ENCODE measurements at regions not wholly inside any gene's neighbourhood (a gene's known extent, or its start where the extent isn't known, plus 50 kb on each side); places are given as distances from the start of the nearest gene placed in this dataset.

DNA sequence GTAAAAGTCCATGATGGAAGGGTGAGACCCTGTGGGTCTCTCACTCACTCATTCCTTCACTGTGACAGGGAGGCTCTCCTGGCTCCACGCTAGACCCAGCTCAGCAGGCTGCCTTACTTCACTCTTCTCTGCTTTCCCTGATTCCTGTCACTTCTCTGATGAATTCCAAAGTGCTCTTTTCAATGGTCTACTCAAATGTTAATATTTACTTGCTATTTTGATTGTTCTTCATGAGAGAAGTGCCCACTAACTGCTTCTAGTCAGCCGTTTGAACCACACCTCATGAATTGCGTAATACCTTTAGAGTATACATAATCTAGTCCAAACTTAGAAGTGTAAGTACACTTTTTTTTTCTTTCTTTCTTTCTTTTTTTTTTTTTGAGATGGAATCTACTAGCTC lies 1350.2 kb upstream of the RAG2 start (continued):
- TF ChIP-seq, protein P1, sequence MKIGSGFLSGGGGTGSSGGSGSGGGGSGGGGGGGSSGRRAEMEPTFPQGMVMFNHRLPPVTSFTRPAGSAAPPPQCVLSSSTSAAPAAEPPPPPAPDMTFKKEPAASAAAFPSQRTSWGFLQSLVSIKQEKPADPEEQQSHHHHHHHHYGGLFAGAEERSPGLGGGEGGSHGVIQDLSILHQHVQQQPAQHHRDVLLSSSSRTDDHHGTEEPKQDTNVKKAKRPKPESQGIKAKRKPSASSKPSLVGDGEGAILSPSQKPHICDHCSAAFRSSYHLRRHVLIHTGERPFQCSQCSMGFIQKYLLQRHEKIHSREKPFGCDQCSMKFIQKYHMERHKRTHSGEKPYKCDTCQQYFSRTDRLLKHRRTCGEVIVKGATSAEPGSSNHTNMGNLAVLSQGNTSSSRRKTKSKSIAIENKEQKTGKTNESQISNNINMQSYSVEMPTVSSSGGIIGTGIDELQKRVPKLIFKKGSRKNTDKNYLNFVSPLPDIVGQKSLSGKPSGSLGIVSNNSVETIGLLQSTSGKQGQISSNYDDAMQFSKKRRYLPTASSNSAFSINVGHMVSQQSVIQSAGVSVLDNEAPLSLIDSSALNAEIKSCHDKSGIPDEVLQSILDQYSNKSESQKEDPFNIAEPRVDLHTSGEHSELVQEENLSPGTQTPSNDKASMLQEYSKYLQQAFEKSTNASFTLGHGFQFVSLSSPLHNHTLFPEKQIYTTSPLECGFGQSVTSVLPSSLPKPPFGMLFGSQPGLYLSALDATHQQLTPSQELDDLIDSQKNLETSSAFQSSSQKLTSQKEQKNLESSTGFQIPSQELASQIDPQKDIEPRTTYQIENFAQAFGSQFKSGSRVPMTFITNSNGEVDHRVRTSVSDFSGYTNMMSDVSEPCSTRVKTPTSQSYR (CRISPR knock-in tag; IDR thresholded peaks at IDR 0.05) = no peak
- TF ChIP-seq OVOL2 (CRISPR knock-in tag; IDR thresholded peaks at IDR 0.05; ENCODE audit: borderline replicate concordance) = no peak
- TF ChIP-seq SMAD4 (CRISPR knock-in tag; IDR thresholded peaks at IDR 0.05) = no peak
- TF ChIP-seq, protein P2, sequence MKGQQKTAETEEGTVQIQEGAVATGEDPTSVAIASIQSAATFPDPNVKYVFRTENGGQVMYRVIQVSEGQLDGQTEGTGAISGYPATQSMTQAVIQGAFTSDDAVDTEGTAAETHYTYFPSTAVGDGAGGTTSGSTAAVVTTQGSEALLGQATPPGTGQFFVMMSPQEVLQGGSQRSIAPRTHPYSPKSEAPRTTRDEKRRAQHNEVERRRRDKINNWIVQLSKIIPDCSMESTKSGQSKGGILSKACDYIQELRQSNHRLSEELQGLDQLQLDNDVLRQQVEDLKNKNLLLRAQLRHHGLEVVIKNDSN (CRISPR knock-in tag; IDR thresholded peaks at IDR 0.05) = no peak
- no peak for TF ChIP-seq ZNF396 (CRISPR knock-in tag; IDR thresholded peaks at IDR 0.05; ENCODE audit: borderline replicate concordance)
- TF ChIP-seq, protein P3, sequence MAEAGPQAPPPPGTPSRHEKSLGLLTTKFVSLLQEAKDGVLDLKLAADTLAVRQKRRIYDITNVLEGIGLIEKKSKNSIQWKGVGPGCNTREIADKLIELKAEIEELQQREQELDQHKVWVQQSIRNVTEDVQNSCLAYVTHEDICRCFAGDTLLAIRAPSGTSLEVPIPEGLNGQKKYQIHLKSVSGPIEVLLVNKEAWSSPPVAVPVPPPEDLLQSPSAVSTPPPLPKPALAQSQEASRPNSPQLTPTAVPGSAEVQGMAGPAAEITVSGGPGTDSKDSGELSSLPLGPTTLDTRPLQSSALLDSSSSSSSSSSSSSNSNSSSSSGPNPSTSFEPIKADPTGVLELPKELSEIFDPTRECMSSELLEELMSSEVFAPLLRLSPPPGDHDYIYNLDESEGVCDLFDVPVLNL (CRISPR knock-in tag; IDR thresholded peaks at IDR 0.05; ENCODE audit: borderline replicate concordance, low read depth) = no peak
- no peak for TF ChIP-seq MXD4 (CRISPR knock-in tag; IDR thresholded peaks at IDR 0.05; ENCODE audit: borderline replicate concordance)
- no peak for TF ChIP-seq CBFB (CRISPR knock-in tag; IDR thresholded peaks at IDR 0.05; ENCODE audit: low read depth)
- TF ChIP-seq, protein P4, sequence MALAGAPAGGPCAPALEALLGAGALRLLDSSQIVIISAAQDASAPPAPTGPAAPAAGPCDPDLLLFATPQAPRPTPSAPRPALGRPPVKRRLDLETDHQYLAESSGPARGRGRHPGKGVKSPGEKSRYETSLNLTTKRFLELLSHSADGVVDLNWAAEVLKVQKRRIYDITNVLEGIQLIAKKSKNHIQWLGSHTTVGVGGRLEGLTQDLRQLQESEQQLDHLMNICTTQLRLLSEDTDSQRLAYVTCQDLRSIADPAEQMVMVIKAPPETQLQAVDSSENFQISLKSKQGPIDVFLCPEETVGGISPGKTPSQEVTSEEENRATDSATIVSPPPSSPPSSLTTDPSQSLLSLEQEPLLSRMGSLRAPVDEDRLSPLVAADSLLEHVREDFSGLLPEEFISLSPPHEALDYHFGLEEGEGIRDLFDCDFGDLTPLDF (CRISPR knock-in tag; IDR thresholded peaks at IDR 0.05) = no peak
- TF ChIP-seq, protein P5, sequence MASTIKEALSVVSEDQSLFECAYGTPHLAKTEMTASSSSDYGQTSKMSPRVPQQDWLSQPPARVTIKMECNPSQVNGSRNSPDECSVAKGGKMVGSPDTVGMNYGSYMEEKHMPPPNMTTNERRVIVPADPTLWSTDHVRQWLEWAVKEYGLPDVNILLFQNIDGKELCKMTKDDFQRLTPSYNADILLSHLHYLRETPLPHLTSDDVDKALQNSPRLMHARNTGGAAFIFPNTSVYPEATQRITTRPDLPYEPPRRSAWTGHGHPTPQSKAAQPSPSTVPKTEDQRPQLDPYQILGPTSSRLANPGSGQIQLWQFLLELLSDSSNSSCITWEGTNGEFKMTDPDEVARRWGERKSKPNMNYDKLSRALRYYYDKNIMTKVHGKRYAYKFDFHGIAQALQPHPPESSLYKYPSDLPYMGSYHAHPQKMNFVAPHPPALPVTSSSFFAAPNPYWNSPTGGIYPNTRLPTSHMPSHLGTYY (CRISPR knock-in tag; IDR thresholded peaks at IDR 0.05) = no peak
- TF ChIP-seq ZNF121 (CRISPR knock-in tag; IDR thresholded peaks at IDR 0.05) = no peak

DNA sequence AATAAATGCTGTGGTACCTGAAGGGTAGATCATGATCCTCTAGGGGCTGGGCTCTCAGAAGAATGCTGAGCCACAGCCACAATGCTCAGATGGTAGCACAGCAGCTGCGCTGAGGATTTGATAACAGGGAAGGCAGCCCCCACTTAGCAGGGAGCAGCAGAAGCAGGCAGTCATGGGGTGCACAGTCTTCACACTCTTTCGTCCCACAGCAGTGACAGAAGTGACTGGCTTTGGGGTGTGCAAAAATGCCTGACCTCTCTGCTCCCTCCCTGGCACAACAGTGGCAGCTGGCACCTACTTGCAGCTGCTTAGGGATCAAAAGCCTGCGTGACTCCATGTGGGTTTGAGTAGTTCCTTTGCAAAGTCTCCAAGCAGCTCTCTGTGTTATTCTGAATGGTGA lies 1349.8 kb upstream of the RAG2 start:
- Mint-ChIP-seq H3K9me3 (peaks cover 69% of the 10 kb centered on the region), H3K4me1 (no peaks in the 10 kb centered on the region), H3K36me3 (peaks cover 38% of the 10 kb centered on the region), H3K27ac (no peak overlapping the region), H3K27me3 (ENCODE audit: low read depth) (no peaks in the 10 kb centered on the region), H3K4me3 (no peak overlapping the region)
- POLR2A ChIA-PET = no interaction called here
- CTCF ChIA-PET = no interaction called here
- ATAC-seq = no peak
- no peak for DNase-seq (ENCODE audit: low spot score)
- TF ChIP-seq, protein P6, sequence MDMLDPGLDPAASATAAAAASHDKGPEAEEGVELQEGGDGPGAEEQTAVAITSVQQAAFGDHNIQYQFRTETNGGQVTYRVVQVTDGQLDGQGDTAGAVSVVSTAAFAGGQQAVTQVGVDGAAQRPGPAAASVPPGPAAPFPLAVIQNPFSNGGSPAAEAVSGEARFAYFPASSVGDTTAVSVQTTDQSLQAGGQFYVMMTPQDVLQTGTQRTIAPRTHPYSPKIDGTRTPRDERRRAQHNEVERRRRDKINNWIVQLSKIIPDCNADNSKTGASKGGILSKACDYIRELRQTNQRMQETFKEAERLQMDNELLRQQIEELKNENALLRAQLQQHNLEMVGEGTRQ (CRISPR knock-in tag; IDR thresholded peaks at IDR 0.05) = no peak
- TF ChIP-seq, protein P7, sequence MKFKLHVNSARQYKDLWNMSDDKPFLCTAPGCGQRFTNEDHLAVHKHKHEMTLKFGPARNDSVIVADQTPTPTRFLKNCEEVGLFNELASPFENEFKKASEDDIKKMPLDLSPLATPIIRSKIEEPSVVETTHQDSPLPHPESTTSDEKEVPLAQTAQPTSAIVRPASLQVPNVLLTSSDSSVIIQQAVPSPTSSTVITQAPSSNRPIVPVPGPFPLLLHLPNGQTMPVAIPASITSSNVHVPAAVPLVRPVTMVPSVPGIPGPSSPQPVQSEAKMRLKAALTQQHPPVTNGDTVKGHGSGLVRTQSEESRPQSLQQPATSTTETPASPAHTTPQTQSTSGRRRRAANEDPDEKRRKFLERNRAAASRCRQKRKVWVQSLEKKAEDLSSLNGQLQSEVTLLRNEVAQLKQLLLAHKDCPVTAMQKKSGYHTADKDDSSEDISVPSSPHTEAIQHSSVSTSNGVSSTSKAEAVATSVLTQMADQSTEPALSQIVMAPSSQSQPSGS (CRISPR knock-in tag; IDR thresholded peaks at IDR 0.05; ENCODE audit: borderline replicate concordance, low read depth) = no peak
- TF ChIP-seq ZNF263 (CRISPR knock-in tag; IDR thresholded peaks at IDR 0.05; ENCODE audit: low read depth) (no peak), FOXK1 (CRISPR knock-in tag; IDR thresholded peaks at IDR 0.05) (no peak), SMAD3 (CRISPR knock-in tag; IDR thresholded peaks at IDR 0.05; ENCODE audit: borderline replicate concordance) (no peak), NR2C2 (CRISPR knock-in tag; IDR thresholded peaks at IDR 0.05) (no peak), ZNF396 (CRISPR knock-in tag; IDR thresholded peaks at IDR 0.05; ENCODE audit: borderline replicate concordance) (no peak), GTF2I (CRISPR knock-in tag; conservative IDR thresholded peaks at IDR 0.05) (no peak), ZNF138 (CRISPR knock-in tag; conservative IDR thresholded peaks at IDR 0.05) (no peak)
- TF ChIP-seq, protein P8, sequence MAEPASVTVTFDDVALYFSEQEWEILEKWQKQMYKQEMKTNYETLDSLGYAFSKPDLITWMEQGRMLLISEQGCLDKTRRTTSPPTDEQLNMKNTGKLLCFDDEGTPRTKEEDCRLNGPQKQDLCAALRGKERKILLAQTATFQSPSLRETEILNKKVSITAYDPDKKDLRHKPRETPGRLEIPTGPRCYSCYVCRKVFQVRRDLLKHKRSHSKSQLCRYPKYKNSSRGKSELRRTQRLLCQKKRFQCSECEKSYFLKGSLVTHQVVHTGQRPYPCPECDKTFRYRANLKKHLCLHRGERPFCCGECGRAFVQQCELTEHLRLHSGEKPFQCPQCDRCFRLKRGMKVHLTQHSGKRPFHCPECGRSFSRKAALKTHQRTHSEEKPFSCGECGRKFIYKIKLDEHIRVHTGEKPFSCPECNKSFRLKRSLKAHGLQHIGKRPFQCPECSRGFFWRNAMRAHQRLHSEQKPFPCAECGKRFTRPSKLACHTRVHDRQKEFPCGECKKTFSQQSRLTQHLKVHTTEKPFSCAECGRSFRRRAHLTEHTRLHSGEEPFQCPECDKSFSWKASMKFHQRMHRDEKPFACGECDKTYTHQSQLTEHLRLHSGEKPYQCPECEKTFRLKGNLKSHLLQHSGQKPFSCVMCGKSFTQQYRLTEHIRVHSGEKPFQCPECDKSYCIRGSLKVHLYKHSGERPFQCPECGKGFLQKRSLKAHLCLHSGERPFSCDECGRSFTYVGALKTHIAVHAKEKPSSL (CRISPR knock-in tag; conservative IDR thresholded peaks at IDR 0.05) = no peak
- TF ChIP-seq, protein P9, sequence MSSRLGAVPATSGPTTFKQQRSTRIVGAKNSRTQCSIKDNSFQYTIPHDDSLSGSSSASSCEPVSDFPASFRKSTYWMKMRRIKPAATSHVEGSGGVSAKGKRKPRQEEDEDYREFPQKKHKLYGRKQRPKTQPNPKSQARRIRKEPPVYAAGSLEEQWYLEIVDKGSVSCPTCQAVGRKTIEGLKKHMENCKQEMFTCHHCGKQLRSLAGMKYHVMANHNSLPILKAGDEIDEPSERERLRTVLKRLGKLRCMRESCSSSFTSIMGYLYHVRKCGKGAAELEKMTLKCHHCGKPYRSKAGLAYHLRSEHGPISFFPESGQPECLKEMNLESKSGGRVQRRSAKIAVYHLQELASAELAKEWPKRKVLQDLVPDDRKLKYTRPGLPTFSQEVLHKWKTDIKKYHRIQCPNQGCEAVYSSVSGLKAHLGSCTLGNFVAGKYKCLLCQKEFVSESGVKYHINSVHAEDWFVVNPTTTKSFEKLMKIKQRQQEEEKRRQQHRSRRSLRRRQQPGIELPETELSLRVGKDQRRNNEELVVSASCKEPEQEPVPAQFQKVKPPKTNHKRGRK (CRISPR knock-in tag; IDR thresholded peaks at IDR 0.05; ENCODE audit: borderline replicate concordance) = no peak
- TF ChIP-seq, protein P10, sequence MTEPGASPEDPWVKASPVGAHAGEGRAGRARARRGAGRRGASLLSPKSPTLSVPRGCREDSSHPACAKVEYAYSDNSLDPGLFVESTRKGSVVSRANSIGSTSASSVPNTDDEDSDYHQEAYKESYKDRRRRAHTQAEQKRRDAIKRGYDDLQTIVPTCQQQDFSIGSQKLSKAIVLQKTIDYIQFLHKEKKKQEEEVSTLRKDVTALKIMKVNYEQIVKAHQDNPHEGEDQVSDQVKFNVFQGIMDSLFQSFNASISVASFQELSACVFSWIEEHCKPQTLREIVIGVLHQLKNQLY (CRISPR knock-in tag; IDR thresholded peaks at IDR 0.05) = no peak

All from WTC11 (cell line).